CD4-positive, alpha-beta T cell (primary cell): ENCODE measurements at regions not wholly inside any gene's neighbourhood (a gene's known extent, or its start where the extent isn't known, plus 50 kb on each side); places are given as distances from the start of the nearest gene placed in this dataset.

ENCODE experiments used
- ATAC-seq: fragments of 200-7000 bp; cut with Tn5 transposase; one replicate; pipeline ENCODE4 v1.10.0; 2022; ENCODE audit warnings: mild to moderate bottlenecking; ENCODE audit not compliant: poor library complexity
- CTCF ChIA-PET: fragments of 350-600 bp; sonication (Branson Sonifier 250); formaldehyde crosslinking; loops from one replicate; lab custom pipeline; 2021; ENCODE audit warnings: antibody characterized with exemption, inconsistent platforms; lab: Charles Lee
- POLR2A ChIA-PET: fragments of 350-600 bp; sonication (Branson Sonifier 250); formaldehyde crosslinking; loops from one replicate; lab custom pipeline; 2021; ENCODE audit warnings: antibody characterized with exemption, inconsistent platforms; lab: Charles Lee
- DNase-seq, 14 experiments: peaks; one replicate each; pipeline ENCODE4 v3.0.0-alpha.2; 2013 to 2020; ENCODE audit warnings: mixed read lengths in 2 of 14
- H3K27ac ChIP-seq, 2 donors: one replicate each; pipeline versions ENCODE4 v1.5.1 to v1.7.0; 2013; ENCODE audit warnings: low read length in 2 of 2, low read depth in 1 of 2, mild to moderate bottlenecking in 1 of 2
- H3K27me3 ChIP-seq, 2 experiments: 1 replicate in 1 of 2; 2 replicates in 1 of 2; pipeline versions ENCODE4 v1.6.1 to v1.7.0; 2013; ENCODE audit warnings: low read length in 2 of 2, control low read depth in 1 of 2, mild to moderate bottlenecking in 1 of 2, moderate library complexity in 1 of 2; ENCODE audit not compliant: insufficient read depth in 2 of 2, control insufficient read depth in 1 of 2
- H3K36me3 ChIP-seq: one replicate; pipeline ENCODE4 v1.6.1; 2013; ENCODE audit warnings: low read length, control low read depth; ENCODE audit not compliant: insufficient read depth
- H3K4me1 ChIP-seq: one replicate; pipeline ENCODE4 v1.6.1; 2013; ENCODE audit warnings: low read length, control low read depth; ENCODE audit not compliant: insufficient read depth
- H3K4me3 ChIP-seq: one replicate; pipeline ENCODE4 v1.5.1; 2013; ENCODE audit warnings: mild to moderate bottlenecking, low read length, moderate library complexity
- H3K9me3 ChIP-seq, 2 experiments: 1 replicate in 1 of 2; 2 replicates in 1 of 2; pipeline versions ENCODE4 v1.6.1 to v1.7.0; 2013; ENCODE audit warnings: low read length in 2 of 2, mild to moderate bottlenecking in 2 of 2, control low read depth in 1 of 2, moderate library complexity in 1 of 2; ENCODE audit not compliant: control insufficient read depth in 1 of 2, insufficient read depth in 1 of 2
- H3K27ac Mint-ChIP-seq: one replicate; pipeline ENCODE4 v1.8.0; 2020; ENCODE audit warnings: mixed read lengths
- H3K27me3 Mint-ChIP-seq: one replicate; pipeline ENCODE4 v1.8.0; 2021; ENCODE audit warnings: mixed read lengths
- H3K36me3 Mint-ChIP-seq: one replicate; pipeline ENCODE4 v1.8.0; 2021; ENCODE audit warnings: low read depth, mixed read lengths
- H3K4me1 Mint-ChIP-seq: one replicate; pipeline ENCODE4 v1.8.0; 2021; ENCODE audit warnings: low read depth, mixed read lengths
- H3K4me3 Mint-ChIP-seq: one replicate; pipeline ENCODE4 v1.8.0; 2020; ENCODE audit warnings: mild to moderate bottlenecking, mixed read lengths
- H3K9me3 Mint-ChIP-seq: one replicate; pipeline ENCODE4 v1.8.0; 2020; ENCODE audit warnings: mixed read lengths
- CTCF ChIP-seq: fragments of 200-600 bp; IDR thresholded peaks from one replicate; pipeline ENCODE4 v1.8.0; 2022; ENCODE audit warnings: antibody characterized with exemption, mild to moderate bottlenecking
- intact Hi-C, 2 experiments: fragments of 100-400 bp; cut with DNase I in 1 of 2; cut with micrococcal nuclease in 1 of 2; formaldehyde crosslinking; loops; one replicate each; pipeline versions ENCODE4 v1.15.1 to v1.9.0; 2023 to 2025; cut with DNase I, micrococcal nuclease

GRCh38 chr4:121238461-121238860, 74.3 kb upstream of the TNIP3 start:
- no peaks in the 10 kb centered on the region for H3K36me3 Mint-ChIP-seq
- no peaks in the 10 kb centered on the region for H3K9me3 Mint-ChIP-seq
- ATAC-seq = no peak
- Histone ChIP-seq H3K27ac (no peak overlapping the region), H3K36me3 (no peaks in the 10 kb centered on the region), H3K9me3 (peaks cover 0 to 5% of the 10 kb centered on the region in 2 experiments), H3K4me1 (no peaks in the 10 kb centered on the region), H3K27me3 (no peaks in the 10 kb centered on the region), H3K4me3 (no peak overlapping the region)
- intact Hi-C loops = no loop called here
- peaks cover 18% of the 10 kb centered on the region for H3K4me1 Mint-ChIP-seq
- H3K27ac Mint-ChIP-seq = no peak overlapping the region
- H3K27me3 Mint-ChIP-seq = no peaks in the 10 kb centered on the region
- no peak for TF ChIP-seq CTCF
- H3K4me3 Mint-ChIP-seq = no peak overlapping the region
- CTCF ChIA-PET = no interaction called here
- DNase-seq = no peak
- POLR2A ChIA-PET = no interaction called here

GRCh38 chr4:121237069-121237399, 72.9 kb upstream of the TNIP3 start:
- Mint-ChIP-seq H3K9me3 (no peaks in the 10 kb centered on the region), H3K36me3 (no peaks in the 10 kb centered on the region), H3K4me3 (no peak overlapping the region), H3K27ac (no peak overlapping the region), H3K27me3 (no peaks in the 10 kb centered on the region), H3K4me1 (peaks cover 4% of the 10 kb centered on the region)
- TF ChIP-seq CTCF = no peak
- H3K27ac ChIP-seq = no peak overlapping the region
- ChIA-PET POLR2A (no interaction called here), CTCF (no interaction called here)
- ATAC-seq (no peak), DNase-seq (no peak)
- no peaks in the 10 kb centered on the region for H3K36me3 ChIP-seq
- no peak overlapping the region for H3K4me3 ChIP-seq
- H3K4me1 ChIP-seq = no peaks in the 10 kb centered on the region
- intact Hi-C loops = no loop called here
- H3K9me3 ChIP-seq = peaks cover 0 to 5% of the 10 kb centered on the region in 2 experiments
- H3K27me3 ChIP-seq = no peaks in the 10 kb centered on the region

GRCh38 chr4:121236353-121237068, 72.4 kb upstream of the TNIP3 start:
- ATAC-seq = no peak
- CTCF ChIA-PET = no interaction called here

More at GRCh38 chr4:121236353-121237068, 72.4 kb upstream of the TNIP3 start:
- H3K27ac ChIP-seq = no peak overlapping the region
- no peaks in the 10 kb centered on the region for H3K36me3 ChIP-seq
- intact Hi-C loops = no loop called here
- no peak for TF ChIP-seq CTCF
- H3K4me3 Mint-ChIP-seq = no peak overlapping the region
- POLR2A ChIA-PET = interaction anchor here (0.6 kb wide), 1 partner anchor 210 kb away, joined by 4 read pairs; no protein-coding TSS in a partner anchor
- DNase-seq = no peak
- H3K4me1 Mint-ChIP-seq = no peaks in the 10 kb centered on the region
- no peak overlapping the region for H3K27ac Mint-ChIP-seq
- no peaks in the 10 kb centered on the region for H3K27me3 Mint-ChIP-seq
- H3K27me3 ChIP-seq = no peaks in the 10 kb centered on the region
- H3K36me3 Mint-ChIP-seq = no peaks in the 10 kb centered on the region
- H3K4me3 ChIP-seq = no peak overlapping the region
- H3K9me3 ChIP-seq = peaks cover 0 to 5% of the 10 kb centered on the region in 2 experiments
- no peaks in the 10 kb centered on the region for H3K4me1 ChIP-seq
- H3K9me3 Mint-ChIP-seq = no peaks in the 10 kb centered on the region
